ENCODE measurements at regions not wholly inside any gene's neighbourhood (a gene's known extent, or its start where the extent isn't known, plus 50 kb on each side); places are given as distances from the start of the nearest gene placed in this dataset.
"Not testable (repeated sequence)": the region's sequence is repeated elsewhere in the genome, so short reads cannot be mapped to it uniquely, and the experiment has no call there.

- no peaks in the 10 kb centered on the region for H3K36me3 Mint-ChIP-seq (ENCODE audit: insufficient read depth)
- no peak for ATAC-seq
- no peaks in the 10 kb centered on the region for H3K4me1 Mint-ChIP-seq (ENCODE audit: low read depth)
- no peak for DNase-seq
- H3K4me3 Mint-ChIP-seq: no peak overlapping the region
- no peaks in the 10 kb centered on the region for H3K9me3 Mint-ChIP-seq
- no peaks in the 10 kb centered on the region for H3K27me3 Mint-ChIP-seq (ENCODE audit: low read depth)
Measured at GRCh38 chr4:104549736-104550135, 55.0 kb upstream of the CXXC4 start.

- DNase-seq (no peak), ATAC-seq (no peak)
- Mint-ChIP-seq H3K36me3 (ENCODE audit: insufficient read depth) (no peaks in the 10 kb centered on the region), H3K4me3 (no peak overlapping the region), H3K4me1 (ENCODE audit: low read depth) (no peaks in the 10 kb centered on the region), H3K27me3 (ENCODE audit: low read depth) (no peaks in the 10 kb centered on the region), H3K9me3 (no peaks in the 10 kb centered on the region)
Measured at GRCh38 chr4:104559502-104559901, 64.8 kb upstream of the CXXC4 start.

GRCh38 chr4:104571341-104571740 is 76.6 kb upstream of the CXXC4 start:
- H3K4me3 Mint-ChIP-seq: no peak overlapping the region
- no peaks in the 10 kb centered on the region for H3K4me1 Mint-ChIP-seq (ENCODE audit: low read depth)
- DNase-seq (no peak), ATAC-seq (no peak)
- H3K9me3 Mint-ChIP-seq: no peaks in the 10 kb centered on the region
- no peaks in the 10 kb centered on the region for H3K36me3 Mint-ChIP-seq (ENCODE audit: insufficient read depth)
- no peaks in the 10 kb centered on the region for H3K27me3 Mint-ChIP-seq (ENCODE audit: low read depth)

DNA sequence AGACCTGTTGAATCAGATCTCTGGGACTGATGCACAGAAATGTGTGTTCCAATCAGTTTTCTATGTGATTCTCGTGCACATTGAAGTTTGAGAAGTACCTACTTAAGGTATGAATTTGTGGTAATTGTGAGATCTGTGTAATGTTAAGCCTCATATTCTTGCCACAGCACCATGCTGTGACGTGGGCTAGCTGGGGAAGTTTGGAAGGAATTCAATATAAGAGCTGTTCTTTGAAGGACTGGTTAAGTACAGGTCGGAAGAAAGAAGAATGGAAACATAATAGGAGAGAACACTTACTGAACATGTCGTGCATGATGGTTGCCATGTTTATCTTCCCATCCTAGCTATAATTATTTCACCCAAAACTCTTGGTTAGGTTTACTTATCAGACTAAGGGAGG is 79.7 kb upstream of the CXXC4 start:
- no peak for DNase-seq
- H3K9me3 Mint-ChIP-seq: no peaks in the 10 kb centered on the region
- no peak for ATAC-seq
- H3K36me3 Mint-ChIP-seq (ENCODE audit: insufficient read depth): no peaks in the 10 kb centered on the region
- no peaks in the 10 kb centered on the region for H3K4me1 Mint-ChIP-seq (ENCODE audit: low read depth)
- H3K27me3 Mint-ChIP-seq (ENCODE audit: low read depth): no peaks in the 10 kb centered on the region
- H3K4me3 Mint-ChIP-seq: no peak overlapping the region

DNA sequence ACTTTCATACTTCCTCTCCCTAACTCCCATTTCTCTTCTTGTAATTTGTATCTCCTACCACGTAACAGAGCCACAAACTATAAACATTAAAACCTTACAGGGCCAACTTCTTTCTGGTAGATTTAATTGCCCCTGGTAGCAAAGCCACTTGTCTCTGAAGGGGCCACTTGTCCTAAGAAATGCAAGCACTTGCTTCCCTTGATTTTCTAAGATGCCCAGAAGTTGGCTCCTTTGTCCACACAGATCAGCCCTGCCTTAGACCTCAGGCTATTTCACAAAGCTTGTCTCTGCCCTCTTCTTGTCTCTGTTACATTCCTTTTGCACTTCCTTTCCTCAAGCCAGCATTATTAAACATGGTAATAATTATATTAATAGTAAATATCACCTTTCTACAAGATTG is 80.6 kb upstream of the CXXC4 start:
- H3K36me3 Mint-ChIP-seq (ENCODE audit: insufficient read depth): no peaks in the 10 kb centered on the region
- H3K9me3 Mint-ChIP-seq: no peaks in the 10 kb centered on the region
- H3K4me1 Mint-ChIP-seq (ENCODE audit: low read depth): no peaks in the 10 kb centered on the region
- H3K27me3 Mint-ChIP-seq (ENCODE audit: low read depth): no peaks in the 10 kb centered on the region
- H3K4me3 Mint-ChIP-seq: no peak overlapping the region
- DNase-seq: no peak
- ATAC-seq: no peak

GRCh38 chr4:104577405-104577804 is 82.7 kb upstream of the CXXC4 start:
- Mint-ChIP-seq H3K9me3 (no peaks in the 10 kb centered on the region), H3K36me3 (ENCODE audit: insufficient read depth) (no peaks in the 10 kb centered on the region), H3K27me3 (ENCODE audit: low read depth) (no peaks in the 10 kb centered on the region), H3K4me1 (ENCODE audit: low read depth) (no peaks in the 10 kb centered on the region), H3K4me3 (no peak overlapping the region)
- DNase-seq (no peak), ATAC-seq (no peak)

DNA sequence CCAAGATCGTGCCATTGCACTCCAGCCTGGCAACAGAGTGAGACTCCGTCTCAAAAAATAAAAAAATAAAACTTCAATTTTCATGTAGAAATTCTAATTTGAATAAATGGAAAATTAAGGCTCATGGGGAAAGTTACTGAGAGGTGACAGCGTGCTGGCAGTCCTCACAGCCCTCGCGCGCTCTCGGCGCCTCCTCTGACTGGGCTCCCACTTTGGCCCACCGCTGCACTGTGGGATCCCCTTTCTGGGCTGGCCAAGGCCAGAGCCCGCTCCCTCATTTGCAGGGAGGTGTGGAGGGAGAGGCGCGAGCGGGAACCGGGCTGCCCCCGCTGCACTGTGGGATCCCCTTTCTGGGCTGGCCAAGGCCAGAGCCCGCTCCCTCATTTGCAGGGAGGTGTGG is 86.8 kb upstream of the CXXC4 start:
- H3K9me3 Mint-ChIP-seq; H3K4me1 Mint-ChIP-seq (ENCODE audit: low read depth); H3K4me3 Mint-ChIP-seq; ATAC-seq; H3K36me3 Mint-ChIP-seq (ENCODE audit: insufficient read depth); H3K27me3 Mint-ChIP-seq (ENCODE audit: low read depth); DNase-seq: not testable (repeated sequence)

DNA sequence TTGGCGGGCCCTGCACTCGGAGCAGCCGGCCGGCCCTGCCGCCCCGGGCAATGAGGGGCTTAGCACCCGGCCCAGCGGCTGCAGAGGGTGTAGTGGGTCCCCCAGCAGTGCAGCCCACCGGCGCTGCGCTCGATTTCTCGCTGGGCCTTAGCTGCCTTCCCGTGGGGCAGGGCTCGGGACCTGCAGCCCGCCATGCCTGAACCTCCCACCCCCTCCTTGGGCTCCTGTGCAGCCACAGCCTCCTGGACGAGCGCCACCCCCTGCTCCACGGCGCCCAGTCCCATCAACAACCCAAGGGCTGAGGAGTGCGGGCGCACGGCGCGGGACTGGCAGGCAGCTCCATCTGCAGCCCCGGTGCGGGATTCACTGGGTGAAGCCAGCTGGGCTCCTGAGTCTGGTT is 87.4 kb upstream of the CXXC4 start:
- ATAC-seq, H3K4me3 Mint-ChIP-seq: not testable (repeated sequence)

DNA sequence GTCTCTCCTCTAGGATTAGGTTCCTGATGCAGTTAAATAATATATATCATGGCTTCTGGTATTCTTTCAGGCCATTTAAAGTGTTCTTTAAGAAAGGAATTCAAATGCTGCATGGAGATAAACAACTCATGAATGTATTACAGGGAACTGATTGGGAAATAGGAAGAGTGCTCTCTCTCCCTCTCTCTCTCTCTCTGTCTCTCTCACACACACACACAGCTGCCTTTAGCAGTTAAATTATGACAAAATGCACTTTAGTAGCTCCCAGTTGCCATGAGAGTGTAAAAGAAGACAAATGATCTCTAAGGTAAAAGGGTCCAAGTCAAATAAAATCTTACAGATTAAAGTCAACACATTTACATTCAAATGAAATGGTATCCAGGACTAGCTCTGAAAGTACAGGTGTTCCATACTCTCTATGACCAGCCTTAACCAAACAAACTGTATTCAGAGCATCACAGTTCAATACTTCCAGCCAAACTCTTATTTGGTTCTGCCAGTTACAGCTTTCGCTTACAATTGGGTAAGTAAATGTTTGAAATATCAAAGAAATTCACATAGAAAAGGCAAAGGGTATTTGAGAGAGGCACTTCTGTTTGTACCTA is 94.7 kb upstream of the CXXC4 start:
- Mint-ChIP-seq H3K9me3 (no peaks in the 10 kb centered on the region), H3K4me3 (no peak overlapping the region), H3K36me3 (ENCODE audit: insufficient read depth) (no peaks in the 10 kb centered on the region), H3K27me3 (ENCODE audit: low read depth) (no peaks in the 10 kb centered on the region), H3K4me1 (ENCODE audit: low read depth) (no peaks in the 10 kb centered on the region)
- no peak for DNase-seq
- no peak for ATAC-seq

More for the DNA sequence above, 87.4 kb upstream of the CXXC4 start:
- DNase-seq; H3K36me3 Mint-ChIP-seq (ENCODE audit: insufficient read depth); H3K9me3 Mint-ChIP-seq; H3K27me3 Mint-ChIP-seq (ENCODE audit: low read depth); H3K4me1 Mint-ChIP-seq (ENCODE audit: low read depth): not testable (repeated sequence)

- Mint-ChIP-seq H3K4me1 (ENCODE audit: low read depth) (no peaks in the 10 kb centered on the region), H3K4me3 (no peak overlapping the region), H3K27me3 (ENCODE audit: low read depth) (no peaks in the 10 kb centered on the region), H3K36me3 (ENCODE audit: insufficient read depth) (no peaks in the 10 kb centered on the region), H3K9me3 (no peaks in the 10 kb centered on the region)
- DNase-seq: no peak
- ATAC-seq: no peak
Measured at GRCh38 chr4:104591510-104591911, 96.8 kb upstream of the CXXC4 start.

- DNase-seq (no peak), ATAC-seq (no peak)
- no peaks in the 10 kb centered on the region for H3K36me3 Mint-ChIP-seq (ENCODE audit: insufficient read depth)
- H3K9me3 Mint-ChIP-seq: no peaks in the 10 kb centered on the region
- no peaks in the 10 kb centered on the region for H3K27me3 Mint-ChIP-seq (ENCODE audit: low read depth)
- H3K4me1 Mint-ChIP-seq (ENCODE audit: low read depth): no peaks in the 10 kb centered on the region
- H3K4me3 Mint-ChIP-seq: no peak overlapping the region
Measured at GRCh38 chr4:104592183-104592582, 97.5 kb upstream of the CXXC4 start.

DNA sequence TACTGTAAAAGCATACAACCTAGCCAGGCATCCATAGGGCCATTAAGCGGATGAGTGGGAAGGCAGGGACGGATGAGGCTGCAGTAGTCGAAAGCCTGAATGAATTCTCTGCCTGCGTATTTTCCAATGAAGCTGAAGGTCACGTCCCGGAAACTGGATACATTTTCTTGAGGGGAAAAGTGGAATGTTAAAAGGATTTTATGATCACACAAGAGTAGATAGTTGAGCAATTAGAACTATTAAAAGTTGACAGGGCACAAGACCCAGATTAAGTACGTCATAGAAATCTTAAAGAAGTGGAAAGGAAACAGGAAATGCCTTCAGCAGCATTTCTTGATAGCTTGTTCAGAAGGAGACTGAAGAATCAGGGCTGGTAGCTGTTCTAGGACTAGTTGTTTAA is 98.3 kb upstream of the CXXC4 start:
- ATAC-seq (no peak), DNase-seq (no peak)
- Mint-ChIP-seq H3K36me3 (ENCODE audit: insufficient read depth) (no peaks in the 10 kb centered on the region), H3K27me3 (ENCODE audit: low read depth) (no peaks in the 10 kb centered on the region), H3K9me3 (no peaks in the 10 kb centered on the region), H3K4me3 (no peak overlapping the region), H3K4me1 (ENCODE audit: low read depth) (no peaks in the 10 kb centered on the region)

GRCh38 chr4:104596189-104596588 is 101.5 kb upstream of the CXXC4 start:
- H3K4me3 Mint-ChIP-seq: no peak overlapping the region
- no peaks in the 10 kb centered on the region for H3K4me1 Mint-ChIP-seq (ENCODE audit: low read depth)
- H3K9me3 Mint-ChIP-seq: no peaks in the 10 kb centered on the region

GRCh38 chr4:104615496-104615895 is 120.8 kb upstream of the CXXC4 start:
- no peaks in the 10 kb centered on the region for H3K4me1 Mint-ChIP-seq (ENCODE audit: low read depth)
- DNase-seq (no peak), ATAC-seq (no peak)
- peaks cover 6% of the 10 kb centered on the region for H3K9me3 Mint-ChIP-seq
- H3K27me3 Mint-ChIP-seq (ENCODE audit: low read depth): no peaks in the 10 kb centered on the region
- no peak overlapping the region for H3K4me3 Mint-ChIP-seq
- no peaks in the 10 kb centered on the region for H3K36me3 Mint-ChIP-seq (ENCODE audit: insufficient read depth)

More at GRCh38 chr4:104596189-104596588, 101.5 kb upstream of the CXXC4 start:
- no peak for ATAC-seq
- no peak for DNase-seq
- no peaks in the 10 kb centered on the region for H3K36me3 Mint-ChIP-seq (ENCODE audit: insufficient read depth)
- no peaks in the 10 kb centered on the region for H3K27me3 Mint-ChIP-seq (ENCODE audit: low read depth)

GRCh38 chr4:104615926-104616325 is 121.2 kb upstream of the CXXC4 start:
- ATAC-seq: no peak
- no peaks in the 10 kb centered on the region for H3K36me3 Mint-ChIP-seq (ENCODE audit: insufficient read depth)

DNA sequence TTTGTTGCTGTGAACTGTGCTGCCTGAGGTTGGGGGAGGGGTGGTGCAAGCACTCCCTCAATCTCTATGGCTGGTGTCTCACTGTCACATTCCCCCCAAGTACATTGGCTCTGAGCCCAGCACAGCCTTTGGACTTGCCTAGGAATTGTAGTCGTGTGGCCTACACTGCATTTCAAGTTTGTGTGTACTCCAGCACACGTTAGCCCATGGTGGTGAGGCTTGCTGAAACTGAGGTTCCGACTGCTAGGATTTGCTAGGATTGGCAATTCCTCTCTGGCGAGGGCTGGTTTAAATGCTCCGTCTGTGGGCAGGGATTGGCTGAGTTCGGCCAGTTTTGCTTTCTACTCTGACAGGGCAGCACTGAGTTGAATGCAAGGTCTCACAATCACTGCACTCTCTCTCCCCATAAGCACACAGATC is 121.7 kb upstream of the CXXC4 start:
- Mint-ChIP-seq H3K4me3 (no peak overlapping the region), H3K4me1 (ENCODE audit: low read depth) (no peaks in the 10 kb centered on the region), H3K9me3 (peaks cover 6% of the 10 kb centered on the region), H3K27me3 (ENCODE audit: low read depth) (no peaks in the 10 kb centered on the region), H3K36me3 (ENCODE audit: insufficient read depth) (no peaks in the 10 kb centered on the region)
- ATAC-seq (no peak), DNase-seq (no peak)

More at GRCh38 chr4:104615926-104616325, 121.2 kb upstream of the CXXC4 start:
- peaks cover 6% of the 10 kb centered on the region for H3K9me3 Mint-ChIP-seq
- no peak overlapping the region for H3K4me3 Mint-ChIP-seq
- no peaks in the 10 kb centered on the region for H3K27me3 Mint-ChIP-seq (ENCODE audit: low read depth)
- no peaks in the 10 kb centered on the region for H3K4me1 Mint-ChIP-seq (ENCODE audit: low read depth)
- no peak for DNase-seq

Data from activated T-cell treated with anti-CD3 and anti-CD28 coated beads, Interleukin-2, amount 50 U/mL, for 4 hours (primary cell).